Ramos (cell line): ENCODE measurements at regions not wholly inside any gene's neighbourhood (a gene's known extent, or its start where the extent isn't known, plus 50 kb on each side); places are given as distances from the start of the nearest gene placed in this dataset.

Source experiments
- in situ Hi-C: fragments of 300-500 bp; cut with MboI; formaldehyde crosslinking; loops from one replicate; pipeline ENCODE4 v1.14.3; 2022; ENCODE audit warnings: low sequenced_read_pairs; ENCODE audit not compliant: unreplicated experiment

DNA sequence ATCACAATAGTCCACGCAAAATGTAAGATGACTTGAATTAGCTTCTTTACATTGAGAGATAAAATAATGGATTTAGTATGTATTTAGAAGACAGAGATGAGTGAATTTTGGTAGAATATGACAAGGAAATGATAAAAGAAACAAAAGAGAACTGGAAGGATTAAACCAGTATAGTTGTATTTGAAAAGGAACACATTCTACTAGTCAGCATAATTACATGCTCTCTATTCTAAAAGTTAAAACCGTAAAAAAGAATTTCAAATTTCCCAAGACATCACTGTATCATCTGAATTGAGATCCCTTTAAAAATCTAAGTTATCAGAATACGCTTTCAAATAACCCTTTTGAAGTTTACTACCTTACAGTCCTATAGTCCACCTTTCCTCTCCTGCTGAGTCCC, 1156.7 kb upstream of the PCDH9 start:
- in situ Hi-C loops, result no loop called here

- in situ Hi-C loops, result no loop called here
Measured at GRCh38 chr13:68380041-68380973, 1150.2 kb upstream of the PCDH9 start.

DNA sequence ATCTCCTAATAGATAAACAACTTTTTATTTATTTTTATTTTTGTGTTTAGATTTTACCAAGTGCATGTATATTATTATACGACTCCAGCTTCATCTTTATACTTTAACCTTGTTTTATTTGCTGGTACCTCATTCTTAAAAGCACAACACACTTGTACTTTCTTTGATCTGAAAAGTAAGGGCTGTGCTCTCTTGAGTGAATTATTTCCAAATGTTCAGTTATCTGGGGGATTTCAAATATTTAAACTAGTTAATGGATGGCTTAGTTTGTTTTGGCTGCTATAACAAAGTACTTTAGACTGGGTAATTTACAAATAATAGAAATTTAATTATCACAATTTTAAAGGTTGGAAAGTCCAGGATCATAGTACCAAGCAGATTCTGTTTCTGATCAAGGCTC, 1148.2 kb upstream of the PCDH9 start:
- in situ Hi-C loops, result no loop called here

GRCh38 chr13:68375004-68375403, 1144.9 kb upstream of the PCDH9 start:
- in situ Hi-C loops, result no loop called here

DNA sequence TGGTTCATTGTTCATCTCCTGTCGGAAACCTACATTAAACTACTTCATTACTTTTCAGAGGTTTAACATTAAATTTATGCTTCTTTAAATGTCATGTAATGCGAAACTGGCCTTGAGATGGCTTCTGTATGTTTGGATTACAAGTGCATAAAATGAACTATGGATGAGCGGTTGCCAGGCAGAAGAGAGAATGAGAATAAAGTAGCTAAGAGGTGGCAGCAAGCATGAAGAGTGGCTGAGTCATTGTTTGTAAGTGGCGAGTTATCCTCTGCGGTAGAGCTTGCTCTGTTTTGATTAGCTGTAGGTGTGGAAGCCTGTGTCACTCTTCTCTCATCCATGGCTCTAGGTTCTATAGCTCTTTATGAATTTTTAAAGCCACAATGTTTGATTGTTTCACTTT, 1139.6 kb upstream of the PCDH9 start:
- in situ Hi-C loops, result no loop called here

DNA sequence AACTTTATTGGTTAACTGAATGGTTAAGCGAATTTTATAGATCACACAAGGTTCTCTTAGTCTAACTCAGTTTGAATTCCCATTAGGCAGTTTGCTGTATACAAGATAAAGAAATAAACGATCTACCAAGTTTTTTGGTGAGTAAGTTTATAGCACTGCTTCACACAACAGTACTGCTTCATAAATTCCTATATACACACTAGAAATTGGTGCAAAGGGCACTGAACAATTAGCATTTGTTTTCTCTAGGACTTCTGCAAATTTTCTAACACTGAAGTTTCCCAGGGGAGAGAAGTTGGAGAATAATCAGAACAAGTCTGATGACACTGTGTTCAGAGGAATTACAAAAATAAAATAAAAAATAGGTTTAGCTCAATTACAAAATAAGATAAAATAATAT, 1138.8 kb upstream of the PCDH9 start:
- in situ Hi-C loops, result no loop called here

DNA sequence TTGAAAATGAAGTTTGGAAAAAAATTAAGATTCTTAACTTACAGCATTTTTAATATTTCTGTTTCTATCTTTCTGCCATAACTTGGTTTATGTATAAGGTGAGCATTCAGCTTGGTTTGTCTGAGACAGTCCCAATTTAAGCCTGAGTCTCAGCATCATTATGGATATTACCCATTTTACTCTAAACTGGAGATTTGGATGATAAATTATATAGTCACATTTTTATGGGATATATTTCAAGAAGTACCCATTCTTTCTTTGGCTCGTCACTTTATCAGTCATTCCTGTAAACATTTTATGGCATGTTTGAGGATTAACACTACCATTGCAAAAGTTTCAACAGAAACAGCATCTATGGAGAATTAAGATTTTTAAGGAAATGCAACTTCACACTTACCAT, 1129.0 kb upstream of the PCDH9 start:
- in situ Hi-C loops, result no loop called here

- in situ Hi-C loops, result no loop called here
Measured at GRCh38 chr13:68358294-68358705, 1128.2 kb upstream of the PCDH9 start.

DNA sequence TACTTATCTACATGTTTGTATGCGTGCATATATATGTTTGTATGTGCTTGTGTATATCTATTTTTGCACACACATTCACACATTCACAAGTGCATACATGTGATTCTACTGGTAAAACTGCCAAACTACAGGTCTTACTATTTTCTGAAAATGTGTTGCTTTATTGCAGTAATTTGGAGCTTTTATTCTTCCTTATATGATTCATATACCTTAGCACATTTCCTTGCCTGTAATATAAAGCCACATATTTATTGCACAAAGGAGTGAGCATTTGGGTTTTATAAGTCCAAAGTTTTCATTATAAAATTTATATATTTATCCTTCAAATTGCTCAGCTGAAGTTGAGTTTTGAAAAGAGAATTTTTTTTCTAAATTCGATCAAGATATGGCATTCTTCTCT, 1120.4 kb upstream of the PCDH9 start:
- in situ Hi-C loops, result no loop called here

DNA sequence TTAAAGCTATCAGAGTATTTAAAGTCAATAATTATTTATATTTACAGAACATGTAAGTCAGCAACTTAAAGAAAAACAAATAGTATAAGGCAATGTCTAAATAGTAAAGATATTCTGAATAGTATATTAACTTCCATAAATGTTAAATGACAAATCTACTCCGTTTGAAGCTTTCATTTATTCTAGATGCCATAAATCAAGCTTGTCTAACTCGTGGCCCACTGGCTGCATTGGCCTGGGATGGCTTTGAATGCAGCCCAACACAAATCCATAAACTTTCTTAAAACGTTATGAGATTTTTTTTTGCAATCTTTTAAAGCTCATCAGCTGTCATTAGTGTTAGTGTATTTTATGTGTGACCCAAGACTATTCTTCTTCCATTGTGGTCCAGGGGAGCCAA, 1117.1 kb upstream of the PCDH9 start:
- in situ Hi-C loops, result no loop called here

GRCh38 chr13:68345963-68346531, 1115.9 kb upstream of the PCDH9 start:
- in situ Hi-C loops, result no loop called here

DNA sequence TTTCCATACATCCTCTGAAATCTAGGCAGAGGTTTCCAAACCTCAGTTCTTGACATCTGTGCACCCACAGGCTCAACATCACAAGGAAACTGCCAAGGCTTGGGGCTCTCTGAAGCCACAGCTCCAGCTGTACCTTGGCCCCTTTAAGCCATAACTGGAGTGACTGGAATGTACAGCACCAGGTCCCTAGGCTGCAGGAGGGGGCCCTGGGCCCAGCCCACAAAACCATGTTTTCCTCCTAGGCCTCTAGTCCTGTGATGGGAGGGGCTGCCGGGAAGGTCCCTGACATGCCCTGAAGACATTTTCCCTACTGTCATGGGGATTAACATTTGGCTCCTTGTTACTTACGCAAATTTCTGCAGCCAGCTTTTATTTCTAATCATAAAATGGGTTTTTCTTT, 1093.0 kb upstream of the PCDH9 start:
- in situ Hi-C loops, result no loop called here

- in situ Hi-C loops, result no loop called here
Measured at GRCh38 chr13:68319384-68319783, 1089.2 kb upstream of the PCDH9 start.

- in situ Hi-C loops, result no loop called here
Measured at GRCh38 chr13:68304286-68304893, 1074.3 kb upstream of the PCDH9 start.

DNA sequence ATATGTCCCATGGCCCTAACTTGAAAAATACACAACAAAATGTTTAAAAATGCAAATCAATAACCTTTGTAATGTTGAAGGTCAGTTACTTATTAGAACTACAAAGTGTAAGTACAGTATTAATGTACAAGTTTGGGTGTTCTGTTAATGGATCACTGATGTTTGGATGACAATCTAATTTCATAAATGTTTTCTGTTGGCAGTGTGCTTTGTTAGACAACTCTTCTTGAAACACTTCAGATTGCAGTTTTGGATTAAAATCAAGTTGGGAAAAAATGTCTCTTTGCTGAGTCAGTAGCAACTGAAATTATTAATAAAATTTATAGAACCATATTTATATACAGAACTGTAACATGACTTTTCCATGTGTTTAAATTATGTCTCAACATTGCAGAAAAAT, 1063.5 kb upstream of the PCDH9 start:
- in situ Hi-C loops, result no loop called here

- in situ Hi-C loops, result no loop called here
Measured at GRCh38 chr13:68292601-68293000, 1062.5 kb upstream of the PCDH9 start.

DNA sequence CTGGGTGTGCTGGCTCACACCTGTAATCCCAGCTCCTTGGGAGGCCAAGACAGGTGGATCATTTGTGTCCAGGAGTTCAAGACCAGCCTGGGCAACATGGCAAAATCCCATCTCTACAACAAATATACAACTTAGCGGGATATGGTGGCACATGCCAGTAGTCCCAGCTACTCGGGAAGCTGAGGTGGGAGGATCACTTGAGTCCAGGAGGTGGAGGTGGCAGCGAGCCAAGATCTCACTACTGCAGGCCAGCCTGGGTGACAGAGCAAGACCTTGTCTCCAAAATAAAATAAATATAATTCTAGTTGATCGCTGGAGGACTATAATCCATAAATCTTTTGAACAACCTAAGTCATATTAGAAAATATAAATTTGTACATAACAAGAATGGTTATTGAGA, 1061.5 kb upstream of the PCDH9 start:
- in situ Hi-C loops, result no loop called here

GRCh38 chr13:68275758-68276157, 1045.6 kb upstream of the PCDH9 start:
- in situ Hi-C loops, result no loop called here

- in situ Hi-C loops, result no loop called here
Measured at GRCh38 chr13:68272652-68273051, 1042.5 kb upstream of the PCDH9 start.

GRCh38 chr13:68264692-68265091, 1034.6 kb upstream of the PCDH9 start:
- in situ Hi-C loops, result no loop called here

DNA sequence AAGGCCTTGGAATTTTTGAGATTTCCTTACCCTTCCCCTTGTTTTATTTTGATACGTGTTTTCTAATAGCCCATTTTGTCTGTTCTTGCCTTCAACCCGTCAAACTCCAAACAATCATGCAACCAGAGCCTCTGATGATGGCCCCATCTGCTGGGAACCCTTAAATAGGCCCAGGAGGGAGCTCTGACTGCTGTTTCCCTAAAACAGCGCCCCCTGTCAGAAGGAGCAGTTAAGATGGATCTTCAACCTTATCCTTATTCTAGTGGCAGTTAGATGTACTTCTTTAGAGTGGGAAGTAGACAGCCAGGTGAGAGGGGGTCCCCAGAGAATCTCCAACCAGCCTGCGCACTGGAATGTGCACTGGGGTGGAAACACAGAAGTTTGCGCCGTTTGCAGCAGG, 1031.0 kb upstream of the PCDH9 start:
- in situ Hi-C loops, result no loop called here
